ENCODE measurements at regions not wholly inside any gene's neighbourhood (a gene's known extent, or its start where the extent isn't known, plus 50 kb on each side); places are given as distances from the start of the nearest gene placed in this dataset.

- H3K18ac ChIP-seq (ENCODE audit: extremely low read depth, low read length): no peak overlapping the region
- H3K4me3 ChIP-seq (ENCODE audit: extremely low read depth in 1 of 4, insufficient read depth in 2 of 4, low read depth in 3 of 4, low read length in 4 of 4): no peak overlapping the region
- no peaks in the 10 kb centered on the region for H4K20me1 ChIP-seq (replicated peaks in 1 of 2; ENCODE audit: control insufficient read depth in 1 of 2, insufficient read depth in 2 of 2, low read length in 2 of 2)
- H4K91ac ChIP-seq (replicated peaks; ENCODE audit: insufficient read length, low read length): no peak overlapping the region
- no peaks in the 10 kb centered on the region for H3K36me3 ChIP-seq (ENCODE audit: control insufficient read depth in 2 of 4, insufficient read depth in 4 of 4, low read length in 3 of 4)
- no peaks in the 10 kb centered on the region for H3K23me2 ChIP-seq (ENCODE audit: low read depth, low read length)
- FAIRE-seq: no peak
- H2AFZ ChIP-seq (ENCODE audit: low read length): peak overlapping the region; percentile 70; the same call in 1 of the 2 replicates
- DNase-seq (ENCODE audit: low read depth in 1 of 2, low spot score in 2 of 2): no peak
- no peak overlapping the region for H3K9ac ChIP-seq (replicated peaks in 1 of 4; ENCODE audit: extremely low read depth in 1 of 4, low read depth in 3 of 4, low read length in 3 of 4)
- TF ChIP-seq RFX5 (IDR thresholded peaks at IDR 0.05; ENCODE audit: borderline replicate concordance, low read depth, low read length) (no peak), BRCA1 (IDR thresholded peaks at IDR 0.05; ENCODE audit: low read depth, low read length) (no peak), SP1 (IDR thresholded peaks at IDR 0.05; ENCODE audit: low read depth, low read length) (no peak), FOSL1 (IDR thresholded peaks at IDR 0.05; ENCODE audit: insufficient read depth, low read depth, low read length) (no peak), POLR2AphosphoS5 (IDR thresholded peaks at IDR 0.05; ENCODE audit: low read depth, low read length) (no peak), CHD1 (IDR thresholded peaks at IDR 0.05; ENCODE audit: low read depth, low read length) (no peak), EGR1 (IDR thresholded peaks at IDR 0.05; ENCODE audit: borderline replicate concordance, low read depth, low read length) (no peak), JUN (IDR thresholded peaks at IDR 0.05; ENCODE audit: low read depth, low read length) (no peak), NRF1 (IDR thresholded peaks at IDR 0.05; ENCODE audit: low read depth, low read length) (no peak), CBX8 (IDR thresholded peaks at IDR 0.05; ENCODE audit: borderline replicate concordance, low read depth, low read length) (no peak), EZH2 (IDR thresholded peaks at IDR 0.05; ENCODE audit: low read depth, low read length, severe bottlenecking) (no peak)
- H2BK12ac ChIP-seq (ENCODE audit: low read depth, low read length): no peak overlapping the region
- POLR2A ChIA-PET (ENCODE audit: partially characterized antibody): no interaction called here
- H3K27ac ChIP-seq (ENCODE audit: low read depth, low read length): no peak overlapping the region
- CTCF ChIA-PET (ENCODE audit: partially characterized antibody): no interaction called here
- no peaks in the 10 kb centered on the region for H3K79me1 ChIP-seq (ENCODE audit: low read depth, low read length)
- no peak overlapping the region for H2BK5ac ChIP-seq (ENCODE audit: low read depth, low read length)
- H2BK120ac ChIP-seq (replicated peaks; ENCODE audit: low read depth, low read length): no peak overlapping the region
- no peak overlapping the region for H2BK15ac ChIP-seq (ENCODE audit: low read length)
- no peaks in the 10 kb centered on the region for H3K27me3 ChIP-seq (replicated peaks in 1 of 4; ENCODE audit: control insufficient read depth in 3 of 4, extremely low read depth in 1 of 4, insufficient read depth in 3 of 4, low read length in 3 of 4)
- no peaks in the 10 kb centered on the region for H3K79me2 ChIP-seq (ENCODE audit: control insufficient read depth in 1 of 2, insufficient read depth in 2 of 2, low read length in 2 of 2)
- H4K5ac ChIP-seq (ENCODE audit: insufficient read length, low read depth, low read length): no peak overlapping the region
- H3K4me2 ChIP-seq (ENCODE audit: insufficient read depth in 1 of 2, low read depth in 2 of 2, low read length in 2 of 2): no peak overlapping the region
- H2AK5ac ChIP-seq (ENCODE audit: low read depth, low read length): no peak overlapping the region
- H3K9me3 ChIP-seq (ENCODE audit: insufficient read depth in 2 of 2, low read depth in 1 of 2, low read length in 1 of 2): no peaks in the 10 kb centered on the region
- H3K23ac ChIP-seq (ENCODE audit: insufficient read length): no peak overlapping the region
- no peak overlapping the region for H3K4ac ChIP-seq (replicated peaks; ENCODE audit: insufficient read length, low read depth, low read length)
- H3K4me1 ChIP-seq (replicated peaks in 1 of 4; ENCODE audit: control insufficient read depth in 3 of 4, insufficient read depth in 4 of 4, low read length in 3 of 4): 0 out of 7 replicates have a peak, but pooled peaks cover 0 to 4% (median 0%) of the 10 kb centered on the region in 4 experiments
- no peak overlapping the region for H4K8ac ChIP-seq (ENCODE audit: extremely low read depth, insufficient read depth, low read length)
- H2BK20ac ChIP-seq (ENCODE audit: low read length): no peak overlapping the region
- H3K56ac ChIP-seq (replicated peaks; ENCODE audit: insufficient read length, low read depth, low read length): no peak overlapping the region
- H3K14ac ChIP-seq (ENCODE audit: insufficient read length): no peak overlapping the region
These were observed 939.7 kb downstream of the NSUN3 start for GRCh38 chr3:95002438-95003046.

All from H1 (cell line).